PC-9 (cell line): ENCODE measurements at regions not wholly inside any gene's neighbourhood (a gene's known extent, or its start where the extent isn't known, plus 50 kb on each side); places are given as distances from the start of the nearest gene placed in this dataset.

Source experiments
- BruUV-seq: library from RNA; stranded (reverse); fragments of 400-500 nt; replicated peaks from 2 replicates; lab custom pipeline; 2021; lab: Mats Ljungman, UMichigan
- CTCF ChIA-PET: fragments of 300-600 bp; sonication (Branson Sonifier 250); formaldehyde crosslinking; loops from one replicate; lab custom pipeline; 2022; ENCODE audit warnings: antibody characterized with exemption; lab: Charles Lee
- POLR2A ChIA-PET: fragments of 300-600 bp; sonication (Branson Sonifier 250); formaldehyde crosslinking; loops from one replicate; lab custom pipeline; 2022; ENCODE audit warnings: antibody characterized with exemption; ENCODE audit not compliant: unreplicated experiment; lab: Charles Lee
- DNase-seq, 2 experiments: peaks; one replicate each; pipeline versions ENCODE4 v3.0.0 to v3.0.0-alpha.2; 2015 to 2022; ENCODE audit warnings: mixed read lengths in 1 of 2
- H2AFZ ChIP-seq: fragments of 200-600 bp; sonication (generic); 2 replicates; pipeline ENCODE4 v1.8.1; 2017; ENCODE audit warnings: antibody characterized with exemption
- H3F3A ChIP-seq: fragments of 200-600 bp; sonication (generic); 2 replicates; pipeline ENCODE4 v1.8.1; 2017; ENCODE audit warnings: antibody characterized with exemption, mild to moderate bottlenecking, low read depth; ENCODE audit not compliant: insufficient read depth
- H3K27ac ChIP-seq: fragments of 200-600 bp; sonication (generic); 2 replicates; pipeline ENCODE4 v1.6.1; 2016; ENCODE audit warnings: mixed run types
- H3K27me3 ChIP-seq: fragments of 200-600 bp; sonication (generic); 2 replicates; pipeline ENCODE4 v1.6.1; 2016; ENCODE audit warnings: low read depth, mixed run types; ENCODE audit not compliant: insufficient read depth
- H3K36me3 ChIP-seq: fragments of 200-600 bp; sonication (generic); 2 replicates; pipeline ENCODE4 v1.6.1; 2016; ENCODE audit warnings: low read depth, mixed run types
- H3K4me1 ChIP-seq: fragments of 200-600 bp; sonication (generic); replicated peaks from 2 replicates; pipeline ENCODE4 v1.6.1; 2016; ENCODE audit warnings: mixed run types; ENCODE audit not compliant: insufficient read depth
- H3K4me2 ChIP-seq: fragments of 200-600 bp; sonication (generic); 2 replicates; pipeline ENCODE4 v1.6.1; 2017; ENCODE audit warnings: mixed run types
- H3K4me3 ChIP-seq: fragments of 200-600 bp; sonication (generic); 2 replicates; pipeline ENCODE4 v1.6.1; 2016; ENCODE audit warnings: mixed run types
- H3K79me2 ChIP-seq: fragments of 200-600 bp; sonication (generic); 2 replicates; pipeline ENCODE4 v1.6.1; 2017; ENCODE audit warnings: low read depth, mixed run types
- H3K9me2 ChIP-seq: fragments of 200-600 bp; sonication (generic); 2 replicates; pipeline ENCODE4 v1.8.1; 2017; ENCODE audit warnings: mild to moderate bottlenecking; ENCODE audit not compliant: insufficient read depth
- H3K9me3 ChIP-seq: fragments of 200-600 bp; sonication (generic); 2 replicates; pipeline ENCODE4 v1.8.1; 2016; ENCODE audit warnings: low read depth; ENCODE audit not compliant: insufficient read depth
- H4K20me1 ChIP-seq: fragments of 200-600 bp; sonication (generic); 2 replicates; pipeline ENCODE4 v1.8.1; 2017; ENCODE audit not compliant: insufficient read depth
- CTCF ChIP-seq: fragments of 200-600 bp; sonication (generic); conservative IDR thresholded peaks from 2 replicates; pipeline ENCODE4 v1.6.1; 2017; ENCODE audit warnings: mixed run types, antibody characterized with exemption, mild to moderate bottlenecking, moderate library complexity
- EZH2 ChIP-seq: fragments of 200-600 bp; sonication (generic); IDR thresholded peaks from 2 replicates; pipeline ENCODE4 v1.8.0; 2017; ENCODE audit warnings: antibody characterized with exemption, low read depth
- intact Hi-C: fragments of 100-400 bp; cut with micrococcal nuclease; formaldehyde crosslinking; loops from one replicate; pipeline ENCODE4 v1.10.0; 2022; ENCODE audit not compliant: unreplicated experiment

GRCh38 chr5:62786099-62786498 lies 207.5 kb downstream of the LRRC70 start:
- no peak for DNase-seq
- no peaks in the 10 kb centered on the region for H3K9me2 ChIP-seq
- no peaks in the 10 kb centered on the region for H4K20me1 ChIP-seq
- POLR2A ChIA-PET = no interaction called here
- CTCF ChIA-PET = no interaction called here
- TF ChIP-seq EZH2 = no peak
- TF ChIP-seq CTCF = no peak
- H3K79me2 ChIP-seq = no peaks in the 10 kb centered on the region
- peaks cover 12% of the 10 kb centered on the region; the same call in 1 of the 2 replicates for H3K27me3 ChIP-seq
- no peaks in the 10 kb centered on the region for H3F3A ChIP-seq
- H2AFZ ChIP-seq = no peak overlapping the region
- no peaks in the 10 kb centered on the region for H3K4me1 ChIP-seq
- BruUV-seq = no TSS peak
- intact Hi-C loops = no loop called here
- no peak overlapping the region for H3K4me2 ChIP-seq
- H3K36me3 ChIP-seq = no peaks in the 10 kb centered on the region
- no peak overlapping the region for H3K27ac ChIP-seq
- H3K9me3 ChIP-seq = no peaks in the 10 kb centered on the region
- no peak overlapping the region for H3K4me3 ChIP-seq

GRCh38 chr5:62785588-62785987 lies 207.0 kb downstream of the LRRC70 start:
- BruUV-seq = no TSS peak

DNA sequence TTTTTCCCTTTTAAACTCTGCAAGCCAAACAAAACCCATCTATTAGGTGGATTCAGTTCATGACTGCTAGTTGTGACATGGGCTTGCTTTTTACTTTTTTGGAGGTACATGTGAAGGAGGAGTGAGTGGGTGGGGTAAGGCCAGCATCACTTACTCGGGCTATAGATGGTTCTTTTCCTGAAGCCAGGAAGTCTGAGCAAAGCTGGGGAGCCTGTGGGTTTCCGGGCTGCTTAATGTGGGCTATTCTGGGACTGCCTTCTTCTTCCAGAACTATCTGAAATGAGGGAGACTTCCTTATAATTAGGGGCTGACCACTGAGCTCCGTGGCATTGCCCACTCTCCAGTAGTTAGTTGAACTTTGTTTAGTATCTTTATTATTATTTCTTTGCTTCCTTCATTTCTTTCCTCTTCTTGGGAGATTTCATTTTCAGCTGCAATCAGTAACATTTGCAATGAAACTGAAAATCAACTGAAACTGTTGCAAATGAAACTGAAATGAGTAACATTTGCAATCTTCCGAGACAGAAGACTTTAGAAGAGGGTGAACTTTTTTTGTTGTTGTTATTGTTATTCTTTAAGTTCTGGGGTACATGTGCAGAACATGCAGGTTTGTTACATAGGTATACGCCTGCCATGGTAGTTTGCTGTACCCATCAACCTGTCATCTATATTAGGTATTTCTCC lies 204.9 kb downstream of the LRRC70 start:
- CTCF ChIA-PET = no interaction called here
- no peaks in the 10 kb centered on the region for H3K36me3 ChIP-seq
- intact Hi-C loops = no loop called here
- no peaks in the 10 kb centered on the region for H3K79me2 ChIP-seq
- no peak overlapping the region for H3K4me3 ChIP-seq
- H4K20me1 ChIP-seq = no peaks in the 10 kb centered on the region
- no peak for DNase-seq
- H3K9me3 ChIP-seq = no peaks in the 10 kb centered on the region
- H3K4me1 ChIP-seq = no peaks in the 10 kb centered on the region
- no peak overlapping the region for H2AFZ ChIP-seq
- no TSS peak for BruUV-seq
- POLR2A ChIA-PET = no interaction called here
- no peak overlapping the region for H3K4me2 ChIP-seq
- peaks cover 2% of the 10 kb centered on the region; the same call in 1 of the 2 replicates for H3K27me3 ChIP-seq
- no peaks in the 10 kb centered on the region for H3F3A ChIP-seq
- no peak overlapping the region for H3K27ac ChIP-seq
- no peak for TF ChIP-seq CTCF
- TF ChIP-seq EZH2 = no peak
- no peaks in the 10 kb centered on the region for H3K9me2 ChIP-seq

More at GRCh38 chr5:62785588-62785987, 207.0 kb downstream of the LRRC70 start:
- no peaks in the 10 kb centered on the region for H3K9me3 ChIP-seq
- no peak overlapping the region for H3K27ac ChIP-seq
- H3F3A ChIP-seq = no peaks in the 10 kb centered on the region
- no peaks in the 10 kb centered on the region for H3K9me2 ChIP-seq
- H3K4me1 ChIP-seq = no peaks in the 10 kb centered on the region
- H2AFZ ChIP-seq = no peak overlapping the region
- no peak for DNase-seq
- intact Hi-C loops = no loop called here
- H4K20me1 ChIP-seq = no peaks in the 10 kb centered on the region
- peaks cover 12% of the 10 kb centered on the region; the same call in 1 of the 2 replicates for H3K27me3 ChIP-seq
- POLR2A ChIA-PET = no interaction called here
- no peaks in the 10 kb centered on the region for H3K36me3 ChIP-seq
- no peak overlapping the region for H3K4me2 ChIP-seq
- CTCF ChIA-PET = no interaction called here
- no peak overlapping the region for H3K4me3 ChIP-seq
- TF ChIP-seq CTCF (no peak), EZH2 (no peak)
- H3K79me2 ChIP-seq = no peaks in the 10 kb centered on the region
